ENCODE measurements at regions not wholly inside any gene's neighbourhood (a gene's known extent, or its start where the extent isn't known, plus 50 kb on each side); places are given as distances from the start of the nearest gene placed in this dataset.

- TF ChIP-seq, protein P1, sequence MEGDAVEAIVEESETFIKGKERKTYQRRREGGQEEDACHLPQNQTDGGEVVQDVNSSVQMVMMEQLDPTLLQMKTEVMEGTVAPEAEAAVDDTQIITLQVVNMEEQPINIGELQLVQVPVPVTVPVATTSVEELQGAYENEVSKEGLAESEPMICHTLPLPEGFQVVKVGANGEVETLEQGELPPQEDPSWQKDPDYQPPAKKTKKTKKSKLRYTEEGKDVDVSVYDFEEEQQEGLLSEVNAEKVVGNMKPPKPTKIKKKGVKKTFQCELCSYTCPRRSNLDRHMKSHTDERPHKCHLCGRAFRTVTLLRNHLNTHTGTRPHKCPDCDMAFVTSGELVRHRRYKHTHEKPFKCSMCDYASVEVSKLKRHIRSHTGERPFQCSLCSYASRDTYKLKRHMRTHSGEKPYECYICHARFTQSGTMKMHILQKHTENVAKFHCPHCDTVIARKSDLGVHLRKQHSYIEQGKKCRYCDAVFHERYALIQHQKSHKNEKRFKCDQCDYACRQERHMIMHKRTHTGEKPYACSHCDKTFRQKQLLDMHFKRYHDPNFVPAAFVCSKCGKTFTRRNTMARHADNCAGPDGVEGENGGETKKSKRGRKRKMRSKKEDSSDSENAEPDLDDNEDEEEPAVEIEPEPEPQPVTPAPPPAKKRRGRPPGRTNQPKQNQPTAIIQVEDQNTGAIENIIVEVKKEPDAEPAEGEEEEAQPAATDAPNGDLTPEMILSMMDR (IDR thresholded peaks at IDR 0.05): no peak
- TF ChIP-seq POLR2AphosphoS5 (IDR thresholded peaks at IDR 0.05; ENCODE audit: low read depth, low read length): no peak
- TF ChIP-seq, protein P2, sequence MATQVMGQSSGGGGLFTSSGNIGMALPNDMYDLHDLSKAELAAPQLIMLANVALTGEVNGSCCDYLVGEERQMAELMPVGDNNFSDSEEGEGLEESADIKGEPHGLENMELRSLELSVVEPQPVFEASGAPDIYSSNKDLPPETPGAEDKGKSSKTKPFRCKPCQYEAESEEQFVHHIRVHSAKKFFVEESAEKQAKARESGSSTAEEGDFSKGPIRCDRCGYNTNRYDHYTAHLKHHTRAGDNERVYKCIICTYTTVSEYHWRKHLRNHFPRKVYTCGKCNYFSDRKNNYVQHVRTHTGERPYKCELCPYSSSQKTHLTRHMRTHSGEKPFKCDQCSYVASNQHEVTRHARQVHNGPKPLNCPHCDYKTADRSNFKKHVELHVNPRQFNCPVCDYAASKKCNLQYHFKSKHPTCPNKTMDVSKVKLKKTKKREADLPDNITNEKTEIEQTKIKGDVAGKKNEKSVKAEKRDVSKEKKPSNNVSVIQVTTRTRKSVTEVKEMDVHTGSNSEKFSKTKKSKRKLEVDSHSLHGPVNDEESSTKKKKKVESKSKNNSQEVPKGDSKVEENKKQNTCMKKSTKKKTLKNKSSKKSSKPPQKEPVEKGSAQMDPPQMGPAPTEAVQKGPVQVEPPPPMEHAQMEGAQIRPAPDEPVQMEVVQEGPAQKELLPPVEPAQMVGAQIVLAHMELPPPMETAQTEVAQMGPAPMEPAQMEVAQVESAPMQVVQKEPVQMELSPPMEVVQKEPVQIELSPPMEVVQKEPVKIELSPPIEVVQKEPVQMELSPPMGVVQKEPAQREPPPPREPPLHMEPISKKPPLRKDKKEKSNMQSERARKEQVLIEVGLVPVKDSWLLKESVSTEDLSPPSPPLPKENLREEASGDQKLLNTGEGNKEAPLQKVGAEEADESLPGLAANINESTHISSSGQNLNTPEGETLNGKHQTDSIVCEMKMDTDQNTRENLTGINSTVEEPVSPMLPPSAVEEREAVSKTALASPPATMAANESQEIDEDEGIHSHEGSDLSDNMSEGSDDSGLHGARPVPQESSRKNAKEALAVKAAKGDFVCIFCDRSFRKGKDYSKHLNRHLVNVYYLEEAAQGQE (IDR thresholded peaks at IDR 0.05; ENCODE audit: insufficient read depth in 1 of 2, low read depth in 2 of 2, low read length in 1 of 2): no peak
- TF ChIP-seq SIN3A (IDR thresholded peaks at IDR 0.05; ENCODE audit: borderline replicate concordance, insufficient read depth, low read depth, low read length): no peak
- TF ChIP-seq TCF7L2 (IDR thresholded peaks at IDR 0.05; ENCODE audit: low read depth, low read length): no peak
Measured at GRCh38 chrX:3541336-3541735, 172.1 kb downstream of the PRKX start.

Measured in Panc1 (cell line).